IMR-90 (cell line): ENCODE measurements at regions not wholly inside any gene's neighbourhood (a gene's known extent, or its start where the extent isn't known, plus 50 kb on each side); places are given as distances from the start of the nearest gene placed in this dataset.

Experiments used
- ATAC-seq: fragments of 200-7000 bp; cut with Tn5 transposase; 2 replicates; pipeline ENCODE4 v1.9.1; 2020; ENCODE audit warnings: low read depth, mild to moderate bottlenecking, moderate library complexity
- BruUV-seq: library from RNA; stranded (reverse); fragments of 400-500 nt; replicated peaks from 2 replicates; lab custom pipeline; 2021; lab: Mats Ljungman, UMichigan
- CTCF ChIA-PET: fragments of 300-600 bp; formaldehyde crosslinking; extraction: SDS; loops from one replicate; lab custom pipeline; 2021; ENCODE audit warnings: antibody characterized with exemption; lab: Yijun Ruan, JAX
- POLR2A ChIA-PET: fragments of 300-600 bp; sonication (Branson Sonifier 250); formaldehyde crosslinking; loops from one replicate; lab custom pipeline; 2022; ENCODE audit warnings: antibody characterized with exemption; ENCODE audit not compliant: unreplicated experiment; lab: Charles Lee
- DNase-seq: peaks from one replicate; pipeline ENCODE4 v3.0.0; 2013
- H2AFZ ChIP-seq: replicated peaks from 2 replicates; pipeline ENCODE3; 2013; ENCODE audit warnings: low read length, mild to moderate bottlenecking; ENCODE audit not compliant: poor library complexity
- H2AK5ac ChIP-seq: 2 replicates; pipeline ENCODE4 v1.6.1; 2013; ENCODE audit warnings: low read depth, low read length, inconsistent platforms
- H2AK9ac ChIP-seq: replicated peaks from 2 replicates; pipeline ENCODE3; 2013; ENCODE audit warnings: mild to moderate bottlenecking, low read depth, low read length, moderate library complexity; ENCODE audit not compliant: poor library complexity
- H2BK120ac ChIP-seq: 2 replicates; pipeline ENCODE4 v1.6.1; 2013; ENCODE audit warnings: low read depth, low read length, inconsistent platforms
- H2BK15ac ChIP-seq: 3 replicates; pipeline ENCODE4 v1.6.1; 2013; ENCODE audit warnings: low read depth, low read length, inconsistent platforms
- H2BK20ac ChIP-seq: 2 replicates; pipeline ENCODE4 v1.6.1; 2013; ENCODE audit warnings: low read depth, mild to moderate bottlenecking, inconsistent platforms, low read length, moderate library complexity
- H2BK5ac ChIP-seq: 2 replicates; pipeline ENCODE4 v1.6.1; 2013; ENCODE audit warnings: mild to moderate bottlenecking, low read depth, low read length, inconsistent platforms; ENCODE audit not compliant: poor library complexity, severe bottlenecking
- H3K14ac ChIP-seq: replicated peaks from 2 replicates; pipeline ENCODE4 v1.6.1; 2013; ENCODE audit warnings: low read depth, low read length, inconsistent platforms
- H3K18ac ChIP-seq: 2 replicates; pipeline ENCODE4 v1.6.1; 2013; ENCODE audit warnings: low read depth, low read length, control low read depth
- H3K23ac ChIP-seq: 2 replicates; pipeline ENCODE4 v1.6.1; 2013; ENCODE audit warnings: low read depth, low read length, inconsistent platforms
- H3K27ac ChIP-seq: 2 replicates; pipeline ENCODE4 v1.5.1; 2013; ENCODE audit warnings: mild to moderate bottlenecking, control low read depth, low read length; ENCODE audit not compliant: insufficient read depth
- H3K27me3 ChIP-seq: 2 replicates; pipeline ENCODE4 v1.6.1; 2013; ENCODE audit warnings: low read length; ENCODE audit not compliant: control insufficient read depth, insufficient read depth
- H3K36me3 ChIP-seq: 2 replicates; pipeline ENCODE4 v1.6.1; 2013; ENCODE audit warnings: low read length, mixed read lengths; ENCODE audit not compliant: control insufficient read depth, insufficient read depth
- H3K4ac ChIP-seq: 2 replicates; pipeline ENCODE4 v1.6.1; 2013; ENCODE audit warnings: low read depth, low read length, inconsistent platforms
- H3K4me1 ChIP-seq: 2 replicates; pipeline ENCODE4 v1.6.1; 2013; ENCODE audit warnings: low read length, mixed read lengths; ENCODE audit not compliant: control insufficient read depth, insufficient read depth
- H3K4me2 ChIP-seq: 2 replicates; pipeline ENCODE4 v1.6.1; 2013; ENCODE audit warnings: low read depth, mild to moderate bottlenecking, control low read depth, low read length, moderate library complexity
- H3K4me3 ChIP-seq: 2 replicates; pipeline ENCODE4 v1.5.1; 2013; ENCODE audit warnings: low read depth, mild to moderate bottlenecking, control low read depth, low read length, moderate library complexity; ENCODE audit not compliant: insufficient read depth
- H3K56ac ChIP-seq: 2 replicates; pipeline ENCODE4 v1.6.1; 2013; ENCODE audit warnings: low read length, inconsistent platforms; ENCODE audit not compliant: insufficient read depth; ENCODE audit errors: extremely low read depth
- H3K79me1 ChIP-seq, 2 experiments: 2 replicates each; pipeline ENCODE4 v1.6.1; 2013; ENCODE audit warnings: low read length in 2 of 2, inconsistent platforms in 1 of 2, low read depth in 1 of 2
- H3K9ac ChIP-seq: 2 replicates; pipeline ENCODE4 v1.6.1; 2013; ENCODE audit warnings: low read depth, low read length, control low read depth
- H3K9me1 ChIP-seq: 2 replicates; pipeline ENCODE4 v1.6.1; 2013; ENCODE audit warnings: low read length, inconsistent platforms; ENCODE audit not compliant: insufficient read depth
- H3K9me3 ChIP-seq: 2 replicates; pipeline ENCODE4 v1.6.1; 2013; ENCODE audit warnings: low read length; ENCODE audit not compliant: control insufficient read depth, insufficient read depth
- H4K20me1 ChIP-seq: 2 replicates; pipeline ENCODE4 v1.6.1; 2013; ENCODE audit warnings: low read length, inconsistent platforms; ENCODE audit not compliant: insufficient read depth
- H4K5ac ChIP-seq: 2 replicates; pipeline ENCODE4 v1.6.1; 2013; ENCODE audit warnings: mild to moderate bottlenecking, low read depth, low read length, control low read depth
- H4K8ac ChIP-seq, 2 experiments: 2 replicates each; pipeline ENCODE4 v1.6.1; 2013; ENCODE audit warnings: low read depth in 2 of 2, low read length in 2 of 2, control low read depth in 1 of 2, inconsistent platforms in 1 of 2
- H4K91ac ChIP-seq: 2 replicates; pipeline ENCODE4 v1.6.1; 2013; ENCODE audit warnings: low read depth, low read length, inconsistent platforms; ENCODE audit not compliant: insufficient read depth
- BHLHE40 ChIP-seq: fragments of 150-350 bp; IDR thresholded peaks from 2 replicates; pipeline ENCODE4 v1.6.1; 2016; ENCODE audit warnings: mild to moderate bottlenecking, low read depth, low read length
- CEBPB ChIP-seq: IDR thresholded peaks from 2 replicates; pipeline ENCODE4 v1.6.1; 2012; ENCODE audit warnings: low read depth, low read length, improper control_type of control experiment
- CHD1 ChIP-seq: IDR thresholded peaks from 2 replicates; pipeline ENCODE4 v1.6.1; 2012; ENCODE audit warnings: low read depth, low read length, improper control_type of control experiment
- FOS ChIP-seq: fragments of 150-350 bp; IDR thresholded peaks from 2 replicates; pipeline ENCODE4 v1.6.1; 2016; ENCODE audit warnings: low read depth, low read length
- MAFK ChIP-seq: IDR thresholded peaks from 2 replicates; pipeline ENCODE4 v1.6.1; 2012; ENCODE audit warnings: low read depth, low read length, improper control_type of control experiment
- MAZ ChIP-seq: IDR thresholded peaks from 2 replicates; pipeline ENCODE4 v1.6.1; 2012; ENCODE audit warnings: low read depth, mild to moderate bottlenecking, low read length, improper control_type of control experiment, moderate library complexity, borderline replicate concordance
- NFE2L2 ChIP-seq: fragments of 150-350 bp; IDR thresholded peaks from 2 replicates; pipeline ENCODE4 v1.6.1; 2016; ENCODE audit warnings: low read depth, mild to moderate bottlenecking, low read length
- POLR2A ChIP-seq: IDR thresholded peaks from 2 replicates; pipeline ENCODE4 v1.6.1; 2012; ENCODE audit warnings: mild to moderate bottlenecking, low read depth, low read length
- RCOR1 ChIP-seq: IDR thresholded peaks from 2 replicates; pipeline ENCODE4 v1.6.1; 2012; ENCODE audit warnings: mild to moderate bottlenecking, low read length, improper control_type of control experiment; ENCODE audit not compliant: insufficient replicate concordance
- SMC3 ChIP-seq: fragments of 150-350 bp; IDR thresholded peaks from 2 replicates; pipeline ENCODE4 v1.6.1; 2016; ENCODE audit warnings: low read depth, mild to moderate bottlenecking, antibody characterized with exemption, low read length, moderate library complexity
- WGBS, 2 experiments: methylation state at CpG; one replicate each; pipeline versions ENCODE4 v1.1.5 to v1.1.7; 2013; ENCODE audit warnings: missing lambda C conversion rate in 2 of 2; ENCODE audit not compliant: insufficient read length in 1 of 2; ENCODE audit errors: extremely low coverage in 2 of 2; 5-methylcytosine and 5-hydroxymethylcytosine counted together
- dilution Hi-C: fragments of 300-500 bp; cut with HindIII; formaldehyde crosslinking; loops from one replicate; pipeline ENCODE4 v1.14.3; 2018; ENCODE audit warnings: low sequenced_read_pairs; ENCODE audit not compliant: unreplicated experiment
- in situ Hi-C: fragments of 300-500 bp; cut with MboI; formaldehyde crosslinking; loops from 3 replicates; pipeline ENCODE4 v1.14.3; 2019; ENCODE audit warnings: low sequenced_read_pairs, inconsistent platforms, mixed read lengths
- intact Hi-C: fragments of 100-400 bp; cut with micrococcal nuclease; formaldehyde crosslinking; loops from 2 replicates; pipeline ENCODE4 v1.10.0; 2022
- TF ChIP-seq, protein P1 (sequence below): conservative IDR thresholded peaks from 2 replicates; pipeline ENCODE4 v1.5.1; 2012; ENCODE audit warnings: mild to moderate bottlenecking, low read depth, low read length, improper control_type of control experiment
- TF ChIP-seq, protein P2 (sequence below): fragments of 150-350 bp; IDR thresholded peaks from 2 replicates; pipeline ENCODE4 v1.6.1; 2017; ENCODE audit warnings: mild to moderate bottlenecking, antibody characterized with exemption, low read length, low read depth
- TF ChIP-seq, protein P3 (sequence below): fragments of 150-350 bp; IDR thresholded peaks from 2 replicates; pipeline ENCODE4 v1.6.1; 2016; ENCODE audit warnings: low read depth, mild to moderate bottlenecking, low read length, moderate library complexity, borderline replicate concordance

DNA sequence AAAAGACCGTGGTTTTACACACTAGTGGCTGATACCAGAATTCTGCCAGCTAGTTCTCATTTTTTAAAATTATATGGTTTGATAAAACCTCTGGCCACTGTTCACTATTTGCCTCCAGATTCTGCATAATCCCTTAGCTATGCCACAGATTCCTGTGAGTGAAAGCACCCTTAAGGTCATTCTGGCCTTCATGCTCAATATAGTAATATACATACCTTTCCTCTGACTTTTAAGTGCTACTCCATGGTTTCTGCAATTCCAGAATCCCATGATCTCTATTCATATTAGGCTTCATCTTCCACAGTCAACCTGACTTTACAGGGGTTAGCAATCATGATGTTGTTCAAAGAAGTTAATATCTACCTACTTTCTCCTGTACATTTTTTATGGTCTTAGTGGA lies 274.1 kb upstream of the EDNRB start:
- DNase-seq (peak; percentile 79), ATAC-seq (peak; percentile 72)
- Histone ChIP-seq H2AK5ac (no peak overlapping the region), H3K27ac (no peak overlapping the region), H2BK5ac (no peak overlapping the region), H3K4me1 (peaks cover 2% of the 10 kb centered on the region; the same call in 1 of the 2 replicates), H3K4me3 (no peak overlapping the region), H3K56ac (no peak overlapping the region), H3K79me1 (no peaks in the 10 kb centered on the region), H2BK15ac (no peak overlapping the region), H3K27me3 (no peaks in the 10 kb centered on the region), H2AK9ac (no peak overlapping the region), H4K91ac (no peak overlapping the region), H3K36me3 (no peaks in the 10 kb centered on the region), H2AFZ (no peak overlapping the region), H3K9ac (no peak overlapping the region), H3K4me2 (no peak overlapping the region), H3K18ac (no peak overlapping the region; the same call in 1 of the 2 replicates), H4K20me1 (no peaks in the 10 kb centered on the region), H4K8ac (no peak overlapping the region), H2BK20ac (peak overlapping the region; percentile 8; the same call in 1 of the 2 replicates), H3K9me3 (no peaks in the 10 kb centered on the region), H2BK120ac (no peak overlapping the region), H3K9me1 (no peaks in the 10 kb centered on the region), H3K23ac (no peak overlapping the region), H3K4ac (no peak overlapping the region), H4K5ac (no peak overlapping the region), H3K14ac (no peak overlapping the region)
- ChIA-PET POLR2A (no interaction called here), CTCF (no interaction called here)
- no TSS peak for BruUV-seq
- intact Hi-C loops (no loop called here), dilution Hi-C loops (no loop called here), in situ Hi-C loops (no loop called here)
- TF ChIP-seq NFE2L2 = no peak
- TF ChIP-seq BHLHE40 = no peak
- TF ChIP-seq MAZ = no peak
- TF ChIP-seq CEBPB = no peak
- TF ChIP-seq RCOR1 = no peak
- TF ChIP-seq, protein P1, sequence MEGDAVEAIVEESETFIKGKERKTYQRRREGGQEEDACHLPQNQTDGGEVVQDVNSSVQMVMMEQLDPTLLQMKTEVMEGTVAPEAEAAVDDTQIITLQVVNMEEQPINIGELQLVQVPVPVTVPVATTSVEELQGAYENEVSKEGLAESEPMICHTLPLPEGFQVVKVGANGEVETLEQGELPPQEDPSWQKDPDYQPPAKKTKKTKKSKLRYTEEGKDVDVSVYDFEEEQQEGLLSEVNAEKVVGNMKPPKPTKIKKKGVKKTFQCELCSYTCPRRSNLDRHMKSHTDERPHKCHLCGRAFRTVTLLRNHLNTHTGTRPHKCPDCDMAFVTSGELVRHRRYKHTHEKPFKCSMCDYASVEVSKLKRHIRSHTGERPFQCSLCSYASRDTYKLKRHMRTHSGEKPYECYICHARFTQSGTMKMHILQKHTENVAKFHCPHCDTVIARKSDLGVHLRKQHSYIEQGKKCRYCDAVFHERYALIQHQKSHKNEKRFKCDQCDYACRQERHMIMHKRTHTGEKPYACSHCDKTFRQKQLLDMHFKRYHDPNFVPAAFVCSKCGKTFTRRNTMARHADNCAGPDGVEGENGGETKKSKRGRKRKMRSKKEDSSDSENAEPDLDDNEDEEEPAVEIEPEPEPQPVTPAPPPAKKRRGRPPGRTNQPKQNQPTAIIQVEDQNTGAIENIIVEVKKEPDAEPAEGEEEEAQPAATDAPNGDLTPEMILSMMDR = no peak
- TF ChIP-seq, protein P2, sequence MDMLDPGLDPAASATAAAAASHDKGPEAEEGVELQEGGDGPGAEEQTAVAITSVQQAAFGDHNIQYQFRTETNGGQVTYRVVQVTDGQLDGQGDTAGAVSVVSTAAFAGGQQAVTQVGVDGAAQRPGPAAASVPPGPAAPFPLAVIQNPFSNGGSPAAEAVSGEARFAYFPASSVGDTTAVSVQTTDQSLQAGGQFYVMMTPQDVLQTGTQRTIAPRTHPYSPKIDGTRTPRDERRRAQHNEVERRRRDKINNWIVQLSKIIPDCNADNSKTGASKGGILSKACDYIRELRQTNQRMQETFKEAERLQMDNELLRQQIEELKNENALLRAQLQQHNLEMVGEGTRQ = no peak
- no peak for TF ChIP-seq MAFK
- no peak for TF ChIP-seq POLR2A
- no peak for TF ChIP-seq SMC3
- TF ChIP-seq CHD1 = no peak
- TF ChIP-seq, protein P3, sequence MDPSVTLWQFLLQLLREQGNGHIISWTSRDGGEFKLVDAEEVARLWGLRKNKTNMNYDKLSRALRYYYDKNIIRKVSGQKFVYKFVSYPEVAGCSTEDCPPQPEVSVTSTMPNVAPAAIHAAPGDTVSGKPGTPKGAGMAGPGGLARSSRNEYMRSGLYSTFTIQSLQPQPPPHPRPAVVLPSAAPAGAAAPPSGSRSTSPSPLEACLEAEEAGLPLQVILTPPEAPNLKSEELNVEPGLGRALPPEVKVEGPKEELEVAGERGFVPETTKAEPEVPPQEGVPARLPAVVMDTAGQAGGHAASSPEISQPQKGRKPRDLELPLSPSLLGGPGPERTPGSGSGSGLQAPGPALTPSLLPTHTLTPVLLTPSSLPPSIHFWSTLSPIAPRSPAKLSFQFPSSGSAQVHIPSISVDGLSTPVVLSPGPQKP = no peak
- no peak for TF ChIP-seq FOS
- WGBS, 2 experiments = no CpG with 5 or more reads among the region's 1 CpG
